Osteoblast (primary cell): ENCODE measurements at regions not wholly inside any gene's neighbourhood (a gene's known extent, or its start where the extent isn't known, plus 50 kb on each side); places are given as distances from the start of the nearest gene placed in this dataset.
A peak's percentile ranks its signal among the peaks of the same experiment; 100 is the strongest.

Experiments
- DNase-seq: peaks from one replicate; pipeline ENCODE4 v3.0.0; 2011; ENCODE audit warnings: low spot score, mixed read lengths; ENCODE audit not compliant: insufficient read length; ENCODE audit errors: missing footprints
- H2AFZ ChIP-seq: 2 replicates; pipeline ENCODE4 v1.6.0; 2011; ENCODE audit warnings: mild to moderate bottlenecking, low read length
- H3K27ac ChIP-seq: 2 replicates; pipeline ENCODE4 v1.5.1; 2011; ENCODE audit warnings: mild to moderate bottlenecking, low read depth, low read length, moderate library complexity
- H3K27me3 ChIP-seq: 2 replicates; pipeline ENCODE4 v1.6.0; 2012; ENCODE audit warnings: mild to moderate bottlenecking, control low read depth, inconsistent platforms, low read length, moderate library complexity; ENCODE audit not compliant: insufficient read depth
- H3K36me3 ChIP-seq: 2 replicates; pipeline ENCODE4 v1.5.1; 2011; ENCODE audit warnings: mild to moderate bottlenecking, low read length, control low read depth, moderate library complexity; ENCODE audit not compliant: insufficient read depth
- H3K4me1 ChIP-seq: 2 replicates; pipeline ENCODE4 v1.5.1; 2011; ENCODE audit warnings: mild to moderate bottlenecking, low read length, control low read depth, moderate library complexity; ENCODE audit not compliant: insufficient read depth
- H3K4me2 ChIP-seq: 2 replicates; pipeline ENCODE4 v1.6.0; 2011; ENCODE audit warnings: mild to moderate bottlenecking, low read length; ENCODE audit not compliant: insufficient read depth
- H3K4me3 ChIP-seq: fragments of 200-600 bp; sonication (generic); 3 replicates; pipeline ENCODE4 v1.5.1; 2012; ENCODE audit warnings: mild to moderate bottlenecking, low read length, inconsistent platforms; ENCODE audit not compliant: insufficient read depth
- H3K79me2 ChIP-seq: 2 replicates; pipeline ENCODE4 v1.6.0; 2012; ENCODE audit warnings: mild to moderate bottlenecking, low read length, control low read depth, inconsistent platforms; ENCODE audit not compliant: insufficient read depth
- H3K9me3 ChIP-seq: 2 replicates; pipeline ENCODE4 v1.5.1; 2011; ENCODE audit warnings: low read depth, low read length, control low read depth
- H4K20me1 ChIP-seq: 2 replicates; pipeline ENCODE4 v1.6.0; 2012; ENCODE audit warnings: mild to moderate bottlenecking, low read length, control low read depth; ENCODE audit not compliant: insufficient read depth
- CTCF ChIP-seq: IDR thresholded peaks from 2 replicates; pipeline ENCODE4 v1.5.1; 2011; ENCODE audit warnings: mild to moderate bottlenecking, low read depth, low read length, moderate library complexity; ENCODE audit errors: extremely low read depth

- H3K36me3 ChIP-seq, result no peaks in the 10 kb centered on the region
- H3K4me2 ChIP-seq, result no peak overlapping the region
- no peak overlapping the region for H3K4me3 ChIP-seq
- no peak for TF ChIP-seq CTCF
- no peaks in the 10 kb centered on the region for H3K4me1 ChIP-seq
- no peak overlapping the region for H2AFZ ChIP-seq
- H3K27ac ChIP-seq, result no peak overlapping the region
- DNase-seq, result no peak
- H4K20me1 ChIP-seq, result no peaks in the 10 kb centered on the region
- H3K27me3 ChIP-seq, result peaks cover 15% of the 10 kb centered on the region
- no peaks in the 10 kb centered on the region for H3K79me2 ChIP-seq
- H3K9me3 ChIP-seq, result no peaks in the 10 kb centered on the region
These were observed 188.2 kb upstream of the CTBP2 start for GRCh38 chr10:125348536-125348935.

- Histone ChIP-seq H4K20me1 (peaks cover 2% of the 10 kb centered on the region), H3K36me3 (no peaks in the 10 kb centered on the region), H3K79me2 (no peaks in the 10 kb centered on the region), H3K4me3 (no peak overlapping the region), H3K9me3 (no peaks in the 10 kb centered on the region), H2AFZ (peak overlapping the region; percentile 15), H3K4me2 (no peak overlapping the region), H3K27ac (no peak overlapping the region), H3K27me3 (peaks cover 8% of the 10 kb centered on the region), H3K4me1 (no peaks in the 10 kb centered on the region)
- no peak for TF ChIP-seq CTCF
- peak; percentile 50 for DNase-seq
These were observed 184.3 kb upstream of the CTBP2 start for GRCh38 chr10:125344573-125345171.

GRCh38 chr10:125343983-125344382 is 183.6 kb upstream of the CTBP2 start:
- no peak overlapping the region for H3K4me2 ChIP-seq
- H2AFZ ChIP-seq, result no peak overlapping the region
- H4K20me1 ChIP-seq, result peaks cover 2% of the 10 kb centered on the region
- no peaks in the 10 kb centered on the region for H3K9me3 ChIP-seq
- H3K27ac ChIP-seq, result no peak overlapping the region
- no peak for DNase-seq
- H3K79me2 ChIP-seq, result no peaks in the 10 kb centered on the region
- no peaks in the 10 kb centered on the region for H3K4me1 ChIP-seq
- no peak for TF ChIP-seq CTCF
- no peaks in the 10 kb centered on the region for H3K36me3 ChIP-seq
- no peak overlapping the region for H3K4me3 ChIP-seq
- peaks cover 8% of the 10 kb centered on the region for H3K27me3 ChIP-seq

GRCh38 chr10:125343118-125343925 is 183.0 kb upstream of the CTBP2 start:
- no peaks in the 10 kb centered on the region for H3K4me1 ChIP-seq
- H3K27me3 ChIP-seq, result peaks cover 8% of the 10 kb centered on the region
- peak; percentile 69 for TF ChIP-seq CTCF
- H3K4me3 ChIP-seq, result no peak overlapping the region
- no peak for DNase-seq
- no peaks in the 10 kb centered on the region for H3K79me2 ChIP-seq
- no peaks in the 10 kb centered on the region for H3K36me3 ChIP-seq
- no peak overlapping the region for H3K4me2 ChIP-seq
- H2AFZ ChIP-seq, result no peak overlapping the region
- H3K27ac ChIP-seq, result no peak overlapping the region
- peaks cover 2% of the 10 kb centered on the region for H4K20me1 ChIP-seq
- no peaks in the 10 kb centered on the region for H3K9me3 ChIP-seq
